IPS-NIHi7 (cell line): ENCODE measurements at regions not wholly inside any gene's neighbourhood (a gene's known extent, or its start where the extent isn't known, plus 50 kb on each side); places are given as distances from the start of the nearest gene placed in this dataset.
"Not testable (repeated sequence)": the region's sequence is repeated elsewhere in the genome, so short reads cannot be mapped to it uniquely, and the experiment has no call there.

Experiments used
- DNase-seq: peaks from one replicate; pipeline ENCODE4 v3.0.0; 2012; ENCODE audit warnings: mixed read lengths; ENCODE audit errors: extremely low spot score

- not testable (repeated sequence) for DNase-seq
These were observed 181.4 kb downstream of the TEX29 start for GRCh38 chr13:111501596-111502535.

DNA sequence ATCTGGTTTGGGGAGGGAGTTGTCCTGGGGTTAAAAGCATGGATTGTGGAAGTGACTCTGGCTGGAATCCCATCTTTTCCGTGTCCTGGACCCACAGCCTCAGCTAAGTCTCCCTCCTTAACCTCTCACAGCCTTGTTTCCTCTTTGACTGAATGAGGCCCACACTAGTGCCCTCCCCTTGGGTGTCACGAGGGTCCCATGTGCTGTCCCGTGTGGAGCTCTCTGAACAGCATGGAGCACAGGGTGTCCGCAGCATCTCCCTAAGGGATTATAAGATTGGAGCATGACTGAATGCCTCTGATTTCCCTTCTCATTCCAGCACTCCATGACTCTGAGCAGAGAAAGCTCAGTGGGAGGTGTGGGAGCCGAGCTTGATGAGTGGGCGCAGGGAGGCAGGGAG lies 182.5 kb downstream of the TEX29 start:
- no peak for DNase-seq

- no peak for DNase-seq
These were observed 182.9 kb downstream of the TEX29 start for GRCh38 chr13:111503376-111503775.

DNA sequence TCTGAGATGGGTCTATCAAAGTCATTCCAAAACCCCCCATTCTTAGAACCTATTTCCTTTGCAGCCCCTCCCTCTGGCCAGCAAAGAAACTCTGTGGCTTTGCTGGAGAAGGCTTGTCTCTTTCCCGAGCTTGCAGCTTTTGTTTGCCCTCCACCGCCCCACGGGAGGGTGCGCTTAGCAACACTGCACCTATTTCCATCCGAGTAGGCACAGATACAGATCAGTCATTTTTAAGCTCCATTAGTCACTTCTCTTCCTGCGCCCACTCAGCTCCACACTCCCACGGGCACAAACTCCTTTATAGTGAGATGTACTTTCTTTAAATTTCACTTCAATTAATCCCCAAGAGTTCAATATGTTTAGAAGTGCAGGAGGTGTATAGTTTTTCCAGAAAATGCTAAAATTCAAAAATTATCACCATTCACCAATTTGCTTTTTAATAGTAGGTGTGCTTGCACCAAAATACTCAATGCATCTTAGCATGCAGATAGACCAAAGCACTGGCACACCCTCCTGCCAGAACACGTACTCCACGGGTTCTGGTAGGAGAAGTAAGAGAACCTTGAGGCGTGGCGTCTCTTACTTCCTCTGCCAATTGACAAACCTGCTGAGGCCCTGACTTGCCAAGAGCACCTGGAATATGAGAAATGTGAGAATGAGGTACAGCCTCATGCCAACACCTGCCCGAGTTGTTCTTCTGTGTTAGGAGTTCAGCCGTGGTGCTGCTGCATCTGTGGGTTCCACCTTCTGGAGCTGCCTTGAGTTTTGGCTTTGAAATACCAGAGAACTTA lies 183.7 kb downstream of the TEX29 start:
- DNase-seq: no peak

DNA sequence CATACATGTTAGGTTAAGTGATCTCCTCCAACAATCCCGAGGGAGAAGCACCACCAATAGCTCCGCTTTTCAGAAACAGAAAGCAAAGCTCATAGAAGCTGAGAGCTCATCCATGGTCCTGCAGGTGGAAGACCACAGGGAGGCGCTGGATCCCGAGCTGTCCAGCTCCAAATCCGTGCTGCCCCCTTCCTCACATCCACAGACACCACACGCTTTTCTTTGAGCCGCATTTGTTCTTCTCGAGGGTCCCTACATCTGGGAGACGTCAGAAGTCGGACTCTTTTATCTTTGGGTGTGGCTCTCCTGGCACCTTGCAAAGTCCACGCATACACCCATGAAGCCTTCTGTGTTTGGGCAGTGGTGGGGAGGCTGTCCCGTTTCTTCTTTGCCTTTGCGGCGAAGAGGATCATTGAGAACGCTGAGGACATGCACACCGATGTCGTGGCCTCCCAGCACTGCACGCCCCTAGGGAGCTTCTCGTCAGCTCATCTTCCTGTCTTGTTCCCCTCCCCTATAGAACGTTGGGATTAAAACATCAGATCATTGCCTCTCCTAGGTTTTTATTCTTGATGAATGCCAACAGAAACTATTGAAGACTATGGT lies 184.8 kb downstream of the TEX29 start:
- peak; percentile 94 for DNase-seq

GRCh38 chr13:111506125-111506524 lies 185.7 kb downstream of the TEX29 start:
- DNase-seq: no peak

GRCh38 chr13:111506621-111507020 lies 186.2 kb downstream of the TEX29 start:
- DNase-seq: no peak

GRCh38 chr13:111508164-111508870 lies 187.9 kb downstream of the TEX29 start:
- no peak for DNase-seq

- no peak for DNase-seq
These were observed 188.6 kb downstream of the TEX29 start for GRCh38 chr13:111508902-111509509.

DNA sequence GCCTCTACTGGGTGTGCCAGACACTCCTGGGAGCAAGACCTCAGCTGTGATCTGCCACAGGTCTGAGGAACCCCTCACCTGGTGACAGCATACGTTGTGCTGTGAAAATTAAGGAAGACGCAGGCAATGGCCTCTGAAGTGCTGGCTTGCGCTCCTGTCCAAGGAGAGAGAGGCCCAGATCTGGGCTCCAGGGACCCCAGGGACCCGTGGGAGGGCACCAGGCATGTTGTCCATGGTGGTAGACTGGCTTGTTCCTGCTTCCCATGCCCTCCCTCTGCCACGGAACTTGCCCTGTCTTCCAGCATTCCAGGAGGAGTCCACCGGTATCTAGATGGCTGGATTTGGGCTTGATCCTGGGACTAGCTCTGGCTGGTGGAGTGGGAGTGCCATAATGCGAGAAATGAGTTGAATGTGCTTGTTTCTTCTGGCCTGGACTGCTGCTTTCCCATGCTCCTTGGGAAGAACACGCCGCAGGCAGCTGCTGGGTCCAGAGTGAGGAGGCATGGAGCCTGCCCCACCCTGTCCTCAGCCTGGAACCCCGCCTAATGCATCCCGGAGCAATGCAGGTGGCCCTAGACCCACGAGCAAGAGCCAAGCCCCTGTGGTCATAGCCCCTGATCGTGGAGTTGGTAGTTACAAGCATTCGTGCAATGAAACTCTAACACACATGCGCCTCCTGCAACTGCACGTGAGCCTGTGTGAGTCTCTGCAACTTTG lies 190.2 kb downstream of the TEX29 start:
- no peak for DNase-seq

- DNase-seq: no peak
These were observed 190.8 kb downstream of the TEX29 start for GRCh38 chr13:111511219-111511732.

DNA sequence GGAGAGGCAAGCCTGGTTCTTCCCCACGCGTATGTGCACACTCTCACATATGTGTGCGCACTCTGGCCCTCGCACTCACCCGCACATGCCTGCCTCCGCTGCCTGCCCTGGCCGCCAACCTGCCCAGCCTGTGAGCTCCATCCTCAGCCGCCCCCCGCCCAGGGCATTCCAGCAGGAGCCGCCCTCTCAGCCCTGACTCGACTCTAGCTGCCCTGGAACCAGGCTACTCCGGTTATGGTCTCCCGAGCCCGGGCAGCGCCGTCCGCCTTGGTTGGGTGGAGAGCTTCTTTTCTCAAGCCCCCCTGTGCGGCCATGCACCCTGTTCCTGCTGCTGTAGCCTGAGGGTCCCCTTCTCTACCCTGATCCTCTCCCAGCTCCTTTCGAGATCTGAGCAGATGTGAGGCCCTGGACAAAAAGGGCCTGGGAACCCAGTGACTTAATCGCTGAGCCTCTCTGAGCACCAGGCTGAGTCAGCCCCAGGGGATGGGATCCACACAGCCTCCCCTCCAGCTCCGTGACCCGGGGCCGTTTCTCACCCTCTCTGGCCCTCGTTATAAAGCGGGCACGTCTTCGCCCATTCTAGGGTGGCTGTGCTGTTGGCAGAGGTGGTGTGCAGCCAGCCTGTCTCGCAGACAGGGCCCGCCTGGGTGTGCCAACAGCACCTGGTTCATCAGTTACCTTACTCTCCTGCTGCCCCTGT lies 191.5 kb downstream of the TEX29 start:
- DNase-seq: no peak

DNA sequence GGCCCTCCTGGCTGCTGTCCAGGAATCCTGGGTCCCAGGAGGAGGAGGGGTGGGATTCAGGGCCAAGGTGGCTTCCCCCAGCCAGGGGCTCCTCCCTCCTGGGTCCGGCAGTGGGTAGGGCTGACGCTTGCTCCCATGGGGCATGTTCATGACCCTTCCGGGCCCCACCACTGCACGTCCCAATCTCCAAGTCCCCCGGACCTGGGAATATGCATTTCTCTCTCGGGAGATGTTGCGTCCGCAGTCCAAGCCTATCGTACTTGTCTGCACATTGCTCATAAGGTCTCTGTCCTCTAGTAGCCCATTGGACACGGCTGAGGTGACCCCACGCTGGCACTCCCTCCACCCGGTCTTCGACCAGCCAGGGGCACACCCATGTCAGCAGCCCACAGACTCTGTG lies 192.3 kb downstream of the TEX29 start:
- DNase-seq: no peak

DNA sequence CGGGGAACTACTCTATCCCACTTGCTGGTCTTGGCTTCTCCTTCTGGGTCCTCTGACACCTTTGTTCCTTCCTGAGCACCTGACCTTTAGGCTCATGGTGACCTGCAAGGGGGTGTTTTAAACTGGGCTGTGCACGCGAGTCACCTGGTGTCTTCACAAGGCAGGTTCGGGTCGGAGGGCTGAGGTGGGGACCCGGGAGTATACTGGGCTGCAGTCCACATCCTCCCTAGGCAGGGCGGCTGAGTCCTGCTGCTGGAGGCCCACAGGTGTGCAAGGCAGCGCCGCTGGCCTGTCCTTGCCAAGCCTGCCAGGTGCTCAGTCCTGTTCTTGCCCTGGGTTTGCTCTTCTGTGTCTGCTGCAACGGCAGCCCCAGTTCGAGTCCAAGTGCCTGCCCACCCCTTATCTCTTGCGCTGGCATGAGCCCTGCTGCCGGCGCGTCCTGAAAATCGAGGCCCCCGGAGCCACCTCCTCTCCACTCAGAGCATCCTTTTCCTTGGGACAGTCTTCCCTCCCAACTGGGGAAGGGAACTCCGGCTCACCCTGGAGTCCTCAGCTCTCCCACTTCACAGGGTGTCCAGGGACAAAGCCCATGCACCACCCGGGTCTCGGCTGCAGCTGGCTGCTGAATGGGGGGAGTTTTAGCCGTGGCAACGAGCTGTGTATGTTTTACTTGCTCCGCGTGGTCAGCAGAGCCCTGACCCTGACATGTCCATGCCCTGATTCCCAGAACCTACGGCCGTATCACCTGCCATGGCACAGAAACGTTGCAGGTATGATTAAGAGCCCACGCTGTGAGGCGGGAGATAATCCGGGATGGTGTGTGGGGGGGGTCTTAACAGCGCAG lies 193.5 kb downstream of the TEX29 start:
- DNase-seq: no peak

GRCh38 chr13:111514610-111515306 lies 194.3 kb downstream of the TEX29 start:
- no peak for DNase-seq

- DNase-seq: no peak
These were observed 194.8 kb downstream of the TEX29 start for GRCh38 chr13:111515307-111515617.

GRCh38 chr13:111515635-111516034 lies 195.2 kb downstream of the TEX29 start:
- DNase-seq: no peak
